Hematopoietic multipotent progenitor cell (in vitro differentiated cells): ENCODE measurements at regions not wholly inside any gene's neighbourhood (a gene's known extent, or its start where the extent isn't known, plus 50 kb on each side); places are given as distances from the start of the nearest gene placed in this dataset.

Experiments
- DNase-seq, 3 donors: peaks; one replicate each; pipeline ENCODE4 v3.0.0-alpha.2; 2011 to 2015; ENCODE audit warnings: low read depth in 2 of 3, low spot score in 2 of 3

DNA sequence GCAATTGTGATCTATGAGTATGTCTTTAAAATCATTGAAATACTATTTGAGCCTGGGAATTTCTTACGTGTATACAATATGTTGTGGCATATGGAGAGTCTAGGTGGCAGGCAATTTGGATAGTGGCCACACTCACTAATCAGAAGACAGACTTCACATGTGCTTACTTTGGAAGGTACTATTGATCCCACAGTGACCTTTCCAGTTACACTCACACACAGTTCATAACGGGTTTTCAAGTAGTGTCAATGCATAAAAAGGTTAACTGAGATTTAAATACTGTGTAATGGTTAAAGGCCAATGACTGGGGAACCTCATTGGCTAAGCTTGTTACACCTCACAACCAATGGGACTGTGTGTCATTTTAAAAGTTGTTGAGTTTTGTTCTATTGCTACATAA, 783.2 kb downstream of the RPA4 start:
- DNase-seq, result no peak

DNA sequence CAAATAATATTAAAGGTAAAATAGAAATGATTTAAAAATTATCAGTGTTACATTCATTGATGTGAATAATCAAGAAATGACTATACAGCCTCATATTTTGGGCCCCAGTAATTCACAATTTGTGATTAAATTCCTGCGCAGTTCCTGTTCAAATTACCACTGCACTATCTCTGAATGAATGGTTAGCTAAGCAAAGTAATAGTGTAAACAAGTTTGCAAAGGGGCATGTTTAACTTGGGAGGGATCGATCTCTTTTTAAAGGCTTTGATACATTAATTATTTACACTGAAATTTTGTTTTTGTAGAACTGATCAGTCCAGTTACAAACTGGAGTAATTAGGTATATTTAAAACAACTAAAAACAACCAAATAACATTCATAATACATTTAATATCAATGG, 784.4 kb downstream of the RPA4 start:
- no peak for DNase-seq

DNA sequence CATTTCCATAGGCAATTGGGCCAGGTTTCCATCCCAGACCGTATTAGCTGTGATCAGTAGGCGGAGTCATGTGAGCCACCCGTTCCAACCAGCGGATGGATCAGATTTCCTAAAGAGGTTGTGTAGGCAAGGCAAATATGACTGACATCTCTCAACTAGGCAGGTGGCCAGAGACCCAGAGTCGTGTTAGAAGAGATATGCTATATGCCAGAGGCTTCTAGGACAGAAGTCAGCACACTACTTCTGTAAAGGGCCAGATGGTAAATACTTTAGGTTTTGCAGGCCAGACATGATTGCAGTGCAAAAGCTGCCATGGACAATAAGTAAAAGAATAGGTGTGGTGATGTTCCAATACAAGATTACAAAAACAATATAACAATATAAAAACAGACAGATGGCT, 788.4 kb downstream of the RPA4 start:
- no peak for DNase-seq

DNA sequence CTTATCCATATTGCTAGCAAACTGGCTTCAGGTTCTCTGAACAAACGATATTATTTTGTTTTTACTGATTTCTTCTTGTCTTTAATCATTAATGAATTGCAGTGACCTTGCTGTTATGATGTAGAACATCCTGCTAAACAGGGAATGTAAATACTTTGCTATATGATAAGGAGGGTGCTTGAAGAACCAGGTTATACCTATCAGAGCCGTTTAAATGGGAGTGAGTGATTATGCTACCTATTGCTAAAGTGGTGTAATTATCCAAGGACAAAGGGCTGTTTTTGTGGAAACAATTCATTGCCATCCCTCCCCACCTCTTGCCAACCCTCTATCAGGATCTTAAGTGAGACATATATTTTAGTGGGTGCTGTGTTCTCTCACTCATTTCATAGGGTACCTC, 788.9 kb downstream of the RPA4 start:
- DNase-seq, result no peak

DNA sequence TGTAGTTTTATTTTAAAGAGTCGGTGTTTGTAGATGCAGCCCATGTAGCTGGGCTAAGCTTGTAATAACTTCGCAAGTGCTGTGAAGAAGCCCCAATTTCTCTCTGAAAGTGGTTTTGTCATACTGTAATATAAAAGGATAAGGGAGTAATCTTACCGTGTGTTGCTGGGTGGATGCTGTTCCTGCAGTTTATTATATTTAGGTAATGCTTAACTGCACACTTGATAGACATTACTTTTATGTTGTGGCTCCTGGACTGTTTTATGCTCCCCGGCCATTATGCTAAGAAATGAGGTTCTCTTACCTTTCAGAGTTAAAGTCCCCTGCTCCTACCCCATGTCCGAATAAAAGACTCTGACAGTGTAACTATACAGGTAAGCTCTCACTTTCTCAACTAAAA, 789.4 kb downstream of the RPA4 start:
- DNase-seq, result no peak

DNA sequence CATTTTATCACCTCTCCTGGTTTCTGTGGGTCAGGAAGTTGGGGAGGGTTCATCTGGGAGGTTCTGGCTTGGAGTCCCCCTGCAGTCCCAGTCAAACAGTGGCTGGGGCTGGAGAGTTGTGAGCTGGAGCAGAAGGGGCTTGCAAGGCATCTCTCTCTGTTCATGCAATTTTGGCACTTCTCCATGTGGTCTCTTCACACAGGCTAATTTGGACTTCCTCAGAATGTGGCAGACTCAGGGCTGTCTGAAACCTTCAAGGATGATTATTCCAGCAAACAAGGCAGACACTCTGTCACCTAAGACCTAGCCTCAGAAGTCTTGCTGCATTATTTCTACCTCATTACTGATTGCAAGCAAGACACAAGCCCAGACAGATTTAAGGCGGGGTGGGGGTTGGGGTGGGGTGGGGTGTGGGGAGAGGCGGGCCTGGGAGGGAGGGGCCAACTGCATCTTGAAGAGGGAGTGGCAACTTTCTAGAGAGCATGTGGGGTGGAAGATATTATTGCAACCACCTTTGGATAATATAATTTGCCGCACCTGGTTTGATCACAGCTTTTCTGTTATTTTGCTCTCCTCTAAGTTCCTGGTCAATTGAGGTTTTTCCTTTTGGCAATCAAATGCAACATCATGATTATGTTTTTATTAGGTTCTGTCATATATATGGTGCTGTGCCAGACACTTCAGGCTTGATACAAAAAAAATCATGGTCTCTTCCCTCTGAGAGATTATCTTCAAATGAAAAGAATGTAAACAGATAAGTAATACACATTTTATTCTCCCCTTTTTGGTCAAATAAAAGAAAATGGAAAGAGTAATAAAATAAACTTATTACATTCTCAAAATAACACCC, 799.5 kb downstream of the RPA4 start:
- DNase-seq, result peak in 1 of 3 donors; percentile 8

DNA sequence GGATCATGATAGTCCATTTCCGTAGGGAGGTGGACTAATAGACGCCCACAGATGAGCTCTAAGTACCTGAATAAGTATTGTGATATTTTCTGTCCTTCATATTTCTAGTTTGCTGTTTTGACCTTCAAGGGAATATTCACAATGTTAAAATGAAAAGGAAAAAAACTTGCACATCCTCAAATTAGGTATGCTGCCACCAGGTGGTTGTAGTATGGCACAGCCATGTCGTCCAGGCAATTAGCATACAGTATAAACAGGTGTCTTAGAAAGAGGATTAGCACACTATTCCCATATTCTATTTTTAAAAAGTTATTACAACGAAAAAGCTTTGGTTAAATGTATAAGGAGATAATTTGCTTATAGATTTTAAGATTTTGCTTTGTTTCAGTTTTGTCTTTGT, 802.0 kb downstream of the RPA4 start:
- peak in 2 of 3 donors; percentile 3 to 44 for DNase-seq

DNA sequence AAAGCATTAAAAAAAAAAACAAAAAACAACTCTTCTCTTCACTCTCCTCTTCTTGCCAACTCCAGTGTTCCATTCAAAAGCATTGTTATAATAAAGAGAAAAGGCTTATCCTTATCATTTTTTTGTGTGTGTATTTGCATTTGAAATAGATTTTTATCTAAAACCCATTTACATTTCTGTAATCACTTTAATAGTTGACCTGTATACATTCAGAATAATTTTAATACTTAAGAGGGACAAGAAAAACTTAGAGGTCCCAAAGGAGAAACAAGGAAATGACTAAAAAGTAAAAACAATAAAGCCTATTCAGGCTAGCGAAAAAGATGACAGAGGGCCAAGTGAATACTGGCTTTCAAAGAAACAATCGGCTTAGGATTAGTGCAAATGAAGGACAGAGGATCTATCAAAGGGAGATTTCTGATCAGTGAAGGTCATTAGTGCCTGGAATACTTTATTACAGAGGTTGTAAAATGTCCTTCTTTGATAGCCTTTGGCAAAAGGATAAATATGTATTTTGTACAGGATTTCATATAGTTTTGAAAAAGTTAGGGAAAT, 808.3 kb downstream of the RPA4 start:
- DNase-seq, result no peak

DNA sequence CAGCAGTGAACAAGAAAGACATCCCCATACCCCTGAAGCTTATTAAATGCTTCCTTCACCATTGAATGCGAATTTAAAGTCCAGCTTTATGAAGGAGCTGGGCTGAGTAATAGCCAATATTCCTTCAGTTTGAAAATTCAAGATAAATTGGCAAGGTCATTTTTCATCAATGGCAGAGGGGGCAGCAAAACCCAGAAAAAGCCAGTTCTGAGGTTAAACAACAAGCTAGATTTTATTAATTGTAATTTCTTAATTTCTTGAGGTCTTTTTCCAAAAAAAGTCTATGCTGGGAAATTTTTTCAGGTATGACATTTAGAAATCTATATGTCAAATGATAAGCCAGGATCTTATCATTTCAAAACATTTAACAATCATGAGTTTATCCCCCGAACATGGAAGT, 808.9 kb downstream of the RPA4 start:
- DNase-seq, result no peak

DNA sequence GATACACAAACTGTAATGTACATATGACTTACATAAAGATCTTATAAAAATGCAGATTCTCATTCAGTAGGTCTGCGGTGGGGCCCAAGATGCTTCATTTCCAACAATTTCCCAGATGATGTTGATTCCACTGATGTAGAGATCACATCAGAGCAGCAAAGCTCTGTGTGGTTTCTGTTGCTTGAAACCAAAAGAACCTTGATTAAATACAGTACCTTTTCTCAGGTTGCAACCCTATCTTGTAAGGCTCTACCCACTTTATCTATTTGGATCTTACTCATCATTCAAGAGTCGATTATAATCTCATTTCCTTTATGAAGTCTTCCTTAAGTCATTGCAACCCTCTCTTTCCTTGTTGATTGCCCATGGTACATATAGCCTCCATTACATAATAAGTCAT, 816.8 kb downstream of the RPA4 start:
- no peak for DNase-seq

DNA sequence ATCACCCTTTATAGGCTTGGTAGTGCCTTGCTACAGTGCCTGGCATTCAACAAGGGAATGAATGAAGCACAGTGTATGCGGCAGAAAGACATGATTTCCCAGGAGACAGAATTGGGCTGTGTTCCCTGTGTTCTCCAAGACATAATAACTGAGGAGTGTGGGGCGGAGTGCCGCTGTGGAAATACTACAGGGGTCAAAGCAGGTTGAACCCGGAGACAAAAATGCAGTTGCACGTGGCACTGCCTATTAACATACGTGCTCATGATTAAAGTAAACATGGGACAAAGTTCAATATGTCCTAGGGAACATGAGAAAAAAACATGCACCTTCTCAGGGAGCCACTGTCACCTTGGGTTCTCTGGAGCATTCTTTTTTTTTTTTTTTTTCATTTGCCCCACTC, 820.8 kb downstream of the RPA4 start:
- DNase-seq, result no peak

DNA sequence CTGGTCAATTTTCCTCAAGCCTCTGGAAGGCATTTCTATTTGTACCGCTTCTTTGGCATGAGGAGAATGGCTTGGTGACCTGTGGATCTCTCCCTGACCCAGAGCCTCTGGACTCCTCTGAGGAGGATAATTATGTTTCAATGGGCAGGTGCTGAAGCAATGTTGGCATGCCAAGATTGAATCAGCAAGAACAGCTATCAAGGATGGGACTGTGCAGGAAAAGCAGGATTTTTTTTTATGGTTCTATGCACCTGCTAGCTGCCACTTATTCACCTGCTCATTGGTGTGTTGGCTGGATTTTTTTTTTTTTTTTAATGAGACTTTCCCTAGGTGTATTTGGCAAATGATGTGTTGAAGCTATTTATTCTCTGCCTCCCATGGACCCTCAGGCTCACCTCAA, 821.2 kb downstream of the RPA4 start:
- no peak for DNase-seq

DNA sequence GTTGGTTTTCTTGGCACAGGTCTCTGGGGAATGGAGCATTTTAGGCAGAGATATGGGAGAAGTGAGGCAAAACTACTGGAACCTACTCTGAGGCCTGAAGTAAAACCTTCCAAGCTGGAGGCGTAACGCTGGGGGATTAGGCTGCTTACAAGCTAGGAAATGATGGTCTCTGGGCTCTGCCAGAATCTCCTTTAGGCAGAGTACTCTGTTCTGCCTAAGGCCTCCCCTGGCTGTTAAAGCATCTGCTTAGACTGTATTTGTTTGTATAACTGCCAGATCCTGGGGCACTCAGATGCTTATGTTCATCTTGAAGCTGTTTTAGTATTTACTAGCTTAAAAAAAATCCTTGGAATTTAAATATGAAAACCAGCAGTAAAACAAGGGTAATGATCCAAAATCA, 822.2 kb downstream of the RPA4 start:
- DNase-seq, result no peak

DNA sequence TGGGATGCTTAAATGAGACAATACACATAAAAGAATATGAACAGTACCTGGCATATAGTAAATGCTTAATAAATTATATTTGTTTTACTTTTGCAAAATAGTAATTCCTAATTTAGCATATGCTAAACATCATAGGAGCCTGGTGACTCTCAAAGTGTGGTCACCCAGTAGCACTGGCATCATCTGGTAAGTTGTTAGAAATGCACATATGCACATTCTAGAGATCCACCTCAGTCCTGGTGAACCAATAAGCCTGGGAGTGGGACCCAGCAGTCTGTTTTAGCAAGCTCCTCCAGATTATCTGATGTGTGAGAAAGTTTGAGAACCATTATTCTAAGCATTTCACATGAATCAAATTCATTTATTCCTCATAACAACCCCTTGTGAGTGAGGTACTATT, 830.4 kb downstream of the RPA4 start:
- no peak for DNase-seq

DNA sequence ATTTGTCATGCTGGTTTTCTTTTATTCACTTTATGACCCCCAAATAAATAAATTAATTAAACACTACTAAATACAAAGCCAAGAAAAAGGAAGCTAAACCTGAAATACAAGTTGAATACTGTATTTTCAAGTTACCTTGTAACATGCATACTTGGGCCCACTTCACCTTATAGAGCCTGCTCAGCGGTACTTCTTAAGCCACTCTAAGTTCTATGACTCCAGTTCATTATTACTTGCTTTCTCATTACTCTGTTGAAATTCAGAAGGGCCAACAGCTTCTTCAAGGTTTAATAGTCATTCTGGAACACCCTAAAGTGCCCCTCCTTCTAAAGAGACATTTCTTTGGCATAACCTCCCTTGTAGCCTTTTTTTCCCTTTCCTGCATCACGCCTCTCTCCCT, 844.5 kb downstream of the RPA4 start:
- no peak for DNase-seq

DNA sequence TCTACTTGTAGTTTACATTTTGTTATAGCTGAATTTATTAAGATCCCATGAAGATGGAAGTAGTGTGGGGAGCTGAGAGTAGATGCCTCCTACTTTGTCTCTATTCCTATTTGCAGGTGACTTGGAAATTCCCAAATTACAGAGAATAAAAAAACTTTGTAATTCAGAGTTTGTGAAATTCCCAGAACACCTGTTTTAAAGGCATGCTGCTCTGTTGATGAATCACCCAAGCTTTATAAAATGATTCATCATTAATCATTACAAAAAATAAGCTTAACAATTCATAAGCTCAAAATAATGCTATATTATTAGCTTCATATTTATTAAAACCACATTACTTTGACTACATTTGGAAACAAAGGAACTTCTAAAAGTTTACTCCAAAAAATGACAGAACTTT, 856.3 kb downstream of the RPA4 start:
- DNase-seq, result no peak

DNA sequence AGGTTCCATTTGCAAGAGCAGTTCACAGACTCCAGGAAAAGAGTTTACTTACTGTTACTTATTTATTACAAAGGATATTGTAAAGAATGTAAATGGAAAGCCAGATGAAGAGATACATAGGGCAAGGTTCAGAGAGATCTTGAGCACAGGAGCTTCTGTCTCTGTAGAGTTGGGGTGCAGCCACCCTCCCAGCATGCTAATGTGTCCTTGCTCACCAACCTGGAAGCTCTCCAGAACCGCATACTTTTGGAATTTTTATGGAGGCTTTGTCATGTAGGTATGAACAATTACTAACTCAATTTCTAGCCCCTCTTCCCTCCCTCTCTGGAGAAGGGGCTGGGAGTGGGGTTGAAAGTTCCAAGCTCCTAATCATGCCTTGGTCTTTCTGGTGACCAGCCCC, 857.2 kb downstream of the RPA4 start:
- DNase-seq, result no peak

DNA sequence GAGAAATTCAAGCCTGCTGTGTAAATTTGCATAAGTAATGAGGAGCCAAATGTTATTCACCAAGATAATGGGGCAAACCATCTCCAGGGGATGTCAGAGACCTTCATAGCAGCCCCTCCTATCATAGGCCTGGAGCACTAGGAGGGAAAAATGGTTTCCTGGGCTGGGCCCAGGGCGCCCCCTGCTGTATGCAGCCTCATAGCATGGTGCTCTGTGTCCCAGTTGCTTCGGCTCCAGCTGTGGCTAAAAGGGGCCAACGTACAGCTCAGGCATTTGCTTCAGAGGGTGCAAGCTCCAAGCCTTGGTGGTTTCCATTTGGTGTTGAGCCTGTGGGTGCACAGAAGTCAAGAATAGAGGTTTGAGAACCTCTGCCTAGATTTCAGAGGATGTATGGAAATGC, 859.3 kb downstream of the RPA4 start:
- no peak for DNase-seq

DNA sequence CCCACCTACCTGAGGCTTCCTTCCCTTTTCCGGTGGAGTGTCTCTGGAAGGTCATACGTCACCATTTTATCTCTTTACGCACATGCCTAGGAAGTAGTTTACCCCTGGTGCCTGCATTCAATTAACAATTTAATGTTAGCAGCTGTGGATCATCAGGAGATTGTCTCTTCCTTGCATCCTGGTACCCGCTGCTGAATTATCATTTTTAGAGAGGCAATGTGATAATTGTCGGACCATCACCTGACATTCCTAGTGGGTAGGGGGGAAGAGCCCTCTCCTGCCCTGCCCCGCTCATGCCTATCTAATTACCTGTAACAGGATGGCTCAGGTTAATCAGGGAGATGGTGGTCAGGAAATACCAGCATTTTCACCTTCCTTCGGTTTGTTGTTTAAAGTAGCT, 863.6 kb downstream of the RPA4 start:
- DNase-seq, result no peak

DNA sequence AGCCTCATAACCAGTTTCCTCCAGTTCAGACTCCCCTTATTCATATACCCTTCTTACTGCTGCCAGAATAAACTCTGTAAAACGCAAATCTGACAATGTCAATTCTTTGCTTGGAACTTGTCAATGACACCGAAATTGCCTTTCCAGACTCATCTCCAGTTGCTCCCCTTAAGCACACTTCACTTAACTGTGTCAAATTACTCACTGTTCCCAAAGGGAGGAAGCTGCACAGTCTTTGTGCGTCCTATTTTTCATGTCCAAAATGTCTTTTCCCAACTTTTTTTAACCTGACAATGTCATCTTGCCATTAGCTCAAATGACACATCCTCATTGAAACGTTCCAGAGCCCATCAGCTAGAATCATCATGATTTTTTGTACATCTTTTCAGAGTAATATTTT, 867.3 kb downstream of the RPA4 start:
- no peak for DNase-seq

DNA sequence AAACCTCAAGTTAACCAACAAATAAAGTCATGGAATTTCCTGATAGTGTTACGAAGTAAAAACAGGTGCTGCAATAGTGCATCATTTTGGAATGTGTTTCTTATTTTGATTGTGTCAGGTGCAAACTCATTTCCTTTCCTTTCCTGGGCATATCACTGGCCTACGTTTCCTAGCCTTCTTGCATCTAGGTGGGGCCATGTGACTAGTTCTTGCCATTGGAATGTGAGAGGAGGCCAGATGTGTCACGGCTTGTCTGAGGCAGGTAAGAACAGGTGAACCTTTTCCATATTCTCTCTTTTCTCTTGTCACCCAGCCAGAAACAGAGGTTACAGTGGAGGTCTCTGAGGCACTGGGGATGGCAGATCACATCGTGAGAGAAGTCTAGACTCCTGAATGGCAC, 868.0 kb downstream of the RPA4 start:
- DNase-seq, result no peak

DNA sequence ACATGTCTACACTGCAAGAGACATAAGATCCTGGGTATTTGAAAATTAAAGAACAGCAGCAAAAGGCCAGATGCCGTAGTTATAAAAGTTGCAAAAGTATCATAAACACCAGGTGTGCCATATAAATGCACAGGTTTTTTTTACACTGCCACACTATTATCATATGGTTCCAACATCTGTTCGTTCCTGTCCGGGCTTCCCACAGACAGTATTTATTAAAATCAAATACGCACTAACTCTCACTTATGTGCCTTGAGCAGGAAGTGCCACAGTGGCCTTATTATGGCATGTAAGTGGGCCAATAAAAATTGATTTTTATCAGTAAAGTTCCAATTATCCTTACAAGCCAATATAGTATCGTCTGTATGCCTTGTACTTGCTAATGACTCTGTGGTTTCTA, 873.2 kb downstream of the RPA4 start:
- no peak for DNase-seq

DNA sequence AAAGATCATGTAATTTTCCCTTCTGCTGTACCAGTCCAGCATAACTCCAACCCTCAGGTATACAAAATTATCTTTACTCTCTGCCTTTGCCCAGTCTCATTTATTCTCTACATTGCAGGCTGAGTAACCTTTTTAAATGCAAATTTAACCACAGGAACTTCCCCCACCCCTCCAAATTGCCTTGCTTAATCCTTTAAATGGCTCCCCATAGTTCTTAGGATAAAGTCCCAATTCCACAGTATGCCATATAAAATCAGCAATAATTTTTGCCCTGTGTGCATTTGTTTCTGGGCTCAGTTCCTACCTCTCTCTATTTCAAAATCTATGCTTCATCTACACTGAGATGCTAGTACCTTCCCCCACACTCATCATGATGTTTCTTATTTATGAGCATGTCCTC, 879.7 kb downstream of the RPA4 start:
- DNase-seq, result no peak
